ENCODE measurements at regions not wholly inside any gene's neighbourhood (a gene's known extent, or its start where the extent isn't known, plus 50 kb on each side); places are given as distances from the start of the nearest gene placed in this dataset.

- no peak overlapping the region for H3K27ac ChIP-seq
- ATAC-seq (ENCODE audit: insufficient number of reproducible peaks, low FRiP score, low read depth) (peak; percentile 59), DNase-seq (ENCODE audit: low spot score) (no peak)
- no peak for TF ChIP-seq CTCF (IDR thresholded peaks at IDR 0.05)
- no peak overlapping the region for H3K4me3 ChIP-seq
- no peaks in the 10 kb centered on the region for H3K36me3 ChIP-seq
- no peaks in the 10 kb centered on the region for H3K9me3 ChIP-seq
- H3K27me3 ChIP-seq (replicated peaks; ENCODE audit: insufficient read depth): no peaks in the 10 kb centered on the region
- H3K4me1 ChIP-seq (ENCODE audit: control insufficient read depth in 1 of 2, low read depth in 2 of 2): no peaks in the 10 kb centered on the region
These were observed 103.9 kb upstream of the SMIM23 start for GRCh38 chr5:171681677-171682076.

GRCh38 chr5:171682801-171683200 lies 102.8 kb upstream of the SMIM23 start:
- no peak for TF ChIP-seq CTCF (IDR thresholded peaks at IDR 0.05)
- DNase-seq (ENCODE audit: low spot score): no peak
- no peaks in the 10 kb centered on the region for H3K27me3 ChIP-seq (replicated peaks; ENCODE audit: insufficient read depth)
- no peak overlapping the region for H3K4me3 ChIP-seq
- no peak for ATAC-seq (ENCODE audit: insufficient number of reproducible peaks, low FRiP score, low read depth)
- H3K27ac ChIP-seq: no peak overlapping the region
- no peaks in the 10 kb centered on the region for H3K4me1 ChIP-seq (ENCODE audit: control insufficient read depth in 1 of 2, low read depth in 2 of 2)
- H3K9me3 ChIP-seq: no peaks in the 10 kb centered on the region
- H3K36me3 ChIP-seq: no peaks in the 10 kb centered on the region

GRCh38 chr5:171684169-171684568 lies 101.4 kb upstream of the SMIM23 start:
- H3K27ac ChIP-seq: no peak overlapping the region
- no peaks in the 10 kb centered on the region for H3K9me3 ChIP-seq
- DNase-seq (ENCODE audit: low spot score) (no peak), ATAC-seq (ENCODE audit: insufficient number of reproducible peaks, low FRiP score, low read depth) (no peak)
- H3K36me3 ChIP-seq: no peaks in the 10 kb centered on the region
- no peaks in the 10 kb centered on the region for H3K27me3 ChIP-seq (replicated peaks; ENCODE audit: insufficient read depth)
- TF ChIP-seq CTCF (IDR thresholded peaks at IDR 0.05): no peak
- no peak overlapping the region for H3K4me3 ChIP-seq
- H3K4me1 ChIP-seq (ENCODE audit: control insufficient read depth in 1 of 2, low read depth in 2 of 2): no peaks in the 10 kb centered on the region

GRCh38 chr5:171688696-171689495 lies 96.7 kb upstream of the SMIM23 start:
- H3K27me3 ChIP-seq (replicated peaks; ENCODE audit: insufficient read depth): no peaks in the 10 kb centered on the region
- H3K4me3 ChIP-seq: no peak overlapping the region
- no peak for TF ChIP-seq CTCF (IDR thresholded peaks at IDR 0.05)
- no peak overlapping the region for H3K27ac ChIP-seq
- no peaks in the 10 kb centered on the region for H3K9me3 ChIP-seq
- no peak for ATAC-seq (ENCODE audit: insufficient number of reproducible peaks, low FRiP score, low read depth)
- no peak for DNase-seq (ENCODE audit: low spot score)
- no peaks in the 10 kb centered on the region for H3K4me1 ChIP-seq (ENCODE audit: control insufficient read depth in 1 of 2, low read depth in 2 of 2)
- no peaks in the 10 kb centered on the region for H3K36me3 ChIP-seq

GRCh38 chr5:171689853-171690417 lies 95.7 kb upstream of the SMIM23 start:
- TF ChIP-seq CTCF (IDR thresholded peaks at IDR 0.05): no peak
- H3K36me3 ChIP-seq: no peaks in the 10 kb centered on the region
- ATAC-seq (ENCODE audit: insufficient number of reproducible peaks, low FRiP score, low read depth): no peak
- H3K27ac ChIP-seq: no peak overlapping the region
- H3K4me3 ChIP-seq: no peak overlapping the region
- no peaks in the 10 kb centered on the region for H3K27me3 ChIP-seq (replicated peaks; ENCODE audit: insufficient read depth)
- H3K9me3 ChIP-seq: no peaks in the 10 kb centered on the region
- DNase-seq (ENCODE audit: low spot score): no peak
- H3K4me1 ChIP-seq (ENCODE audit: control insufficient read depth in 1 of 2, low read depth in 2 of 2): no peaks in the 10 kb centered on the region

All from thoracic aorta (tissue), 2 donors.